Panc1 (cell line): ENCODE measurements at regions not wholly inside any gene's neighbourhood (a gene's known extent, or its start where the extent isn't known, plus 50 kb on each side); places are given as distances from the start of the nearest gene placed in this dataset.

Source experiments
- ATAC-seq: fragments of 200-7000 bp; cut with Tn5 transposase; 2 replicates; pipeline ENCODE4 v1.9.1; 2020; ENCODE audit warnings: mild to moderate bottlenecking, moderate library complexity
- BruUV-seq: library from RNA; stranded (reverse); fragments of 400-500 nt; replicated peaks from 2 replicates; lab custom pipeline; 2021; lab: Mats Ljungman, UMichigan
- CTCF ChIA-PET: fragments of 300-600 bp; sonication (Branson Sonifier 250); formaldehyde crosslinking; loops from one replicate; lab custom pipeline; 2022; ENCODE audit warnings: antibody characterized with exemption; lab: Charles Lee
- POLR2A ChIA-PET: fragments of 300-600 bp; sonication (Branson Sonifier 250); formaldehyde crosslinking; loops from one replicate; lab custom pipeline; 2022; ENCODE audit warnings: antibody characterized with exemption; lab: Charles Lee
- DNase-seq: peaks from one replicate; pipeline ENCODE4 v3.0.0-alpha.2; 2010; ENCODE audit warnings: low read depth, low spot score
- H3K27ac ChIP-seq: 2 replicates; pipeline ENCODE4 v1.5.1; 2011; ENCODE audit warnings: mild to moderate bottlenecking, low read length, inconsistent platforms
- H3K27me3 ChIP-seq: fragments of 200-500 bp; sonication (Bioruptor generic); 2 replicates; pipeline ENCODE4 v1.6.0; 2014; ENCODE audit warnings: low read length, inconsistent platforms; ENCODE audit not compliant: control insufficient read depth, insufficient read depth
- H3K36me3 ChIP-seq: fragments of 200-500 bp; sonication (Bioruptor generic); 2 replicates; pipeline ENCODE4 v1.5.1; 2014; ENCODE audit warnings: inconsistent platforms, mild to moderate bottlenecking, low read length, moderate library complexity; ENCODE audit not compliant: control insufficient read depth, insufficient read depth
- H3K4me1 ChIP-seq: 2 replicates; pipeline ENCODE4 v1.5.1; 2011; ENCODE audit warnings: inconsistent platforms, mild to moderate bottlenecking, low read length, moderate library complexity; ENCODE audit not compliant: control insufficient read depth, insufficient read depth
- H3K4me3 ChIP-seq, 2 experiments: 2 replicates each; pipeline ENCODE4 v1.5.1; 2011 to 2012; ENCODE audit warnings: low read depth in 2 of 2, low read length in 2 of 2, mild to moderate bottlenecking in 2 of 2, inconsistent platforms in 1 of 2, moderate library complexity in 1 of 2
- H3K9me3 ChIP-seq: fragments of 200-500 bp; sonication (Bioruptor generic); 2 replicates; pipeline ENCODE4 v1.5.1; 2014; ENCODE audit warnings: low read depth, mild to moderate bottlenecking, inconsistent platforms, low read length, moderate library complexity; ENCODE audit not compliant: control insufficient read depth, insufficient read depth
- POLR2AphosphoS5 ChIP-seq: IDR thresholded peaks from 2 replicates; pipeline ENCODE4 v1.6.1; 2012; ENCODE audit warnings: mild to moderate bottlenecking, low read depth, low read length, moderate library complexity
- SIN3A ChIP-seq: IDR thresholded peaks from 2 replicates; pipeline ENCODE4 v1.6.1; 2012; ENCODE audit warnings: low read depth, mild to moderate bottlenecking, low read length, moderate library complexity, borderline replicate concordance; ENCODE audit not compliant: insufficient read depth
- TCF7L2 ChIP-seq: IDR thresholded peaks from 2 replicates; pipeline ENCODE4 v1.6.1; 2011; ENCODE audit warnings: mild to moderate bottlenecking, low read depth, low read length, inconsistent platforms
- in situ Hi-C: cut with HindIII; loops from 2 replicates; pipeline ENCODE4 v1.10.0; 2016; ENCODE audit warnings: low sequenced_read_pairs, low pct_unique_long_range_greater_than_20kb
- intact Hi-C: fragments of 100-400 bp; cut with micrococcal nuclease; formaldehyde crosslinking; loops from one replicate; pipeline ENCODE4 v1.10.0; 2022; ENCODE audit not compliant: unreplicated experiment
- TF ChIP-seq, protein P1 (sequence below), 2 experiments: IDR thresholded peaks; 2 replicates each; pipeline ENCODE4 v1.6.1; 2011 to 2012; ENCODE audit warnings: low read depth in 2 of 2, control low read depth in 1 of 2, low read length in 1 of 2, mild to moderate bottlenecking in 1 of 2, moderate library complexity in 1 of 2; ENCODE audit not compliant: insufficient read depth in 1 of 2
- TF ChIP-seq, protein P2 (sequence below): fragments of 450-650 bp; IDR thresholded peaks from 2 replicates; pipeline ENCODE4 v1.5.1; 2017; ENCODE audit warnings: mild to moderate bottlenecking

DNA sequence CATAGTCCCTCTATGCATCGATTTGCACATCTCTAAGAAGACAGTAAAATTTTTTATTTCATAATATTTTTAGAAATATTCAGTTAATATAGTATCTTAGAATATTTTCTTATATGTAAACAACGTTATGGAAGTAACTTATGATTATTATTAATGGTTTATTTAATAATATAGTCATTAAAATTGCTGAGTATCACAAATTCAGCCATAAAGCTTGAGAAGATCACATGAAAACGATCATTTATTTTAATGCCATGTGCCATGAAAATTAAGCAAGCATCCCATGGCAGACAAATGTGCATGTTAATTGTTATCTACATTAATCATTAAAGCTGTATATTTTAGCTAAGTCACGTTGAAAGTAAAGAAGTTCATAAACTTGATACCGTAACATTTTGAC lies 907.1 kb downstream of the KCNT2 start:
- in situ Hi-C loops (no loop called here), intact Hi-C loops (no loop called here)
- no peaks in the 10 kb centered on the region for H3K36me3 ChIP-seq
- DNase-seq: no peak
- ChIA-PET POLR2A (no interaction called here), CTCF (no interaction called here)
- no peaks in the 10 kb centered on the region for H3K27me3 ChIP-seq
- no TSS peak for BruUV-seq
- no peak overlapping the region for H3K4me3 ChIP-seq
- ATAC-seq: no peak
- TF ChIP-seq SIN3A: no peak
- H3K9me3 ChIP-seq: no peaks in the 10 kb centered on the region
- no peaks in the 10 kb centered on the region for H3K4me1 ChIP-seq
- H3K27ac ChIP-seq: no peak overlapping the region

DNA sequence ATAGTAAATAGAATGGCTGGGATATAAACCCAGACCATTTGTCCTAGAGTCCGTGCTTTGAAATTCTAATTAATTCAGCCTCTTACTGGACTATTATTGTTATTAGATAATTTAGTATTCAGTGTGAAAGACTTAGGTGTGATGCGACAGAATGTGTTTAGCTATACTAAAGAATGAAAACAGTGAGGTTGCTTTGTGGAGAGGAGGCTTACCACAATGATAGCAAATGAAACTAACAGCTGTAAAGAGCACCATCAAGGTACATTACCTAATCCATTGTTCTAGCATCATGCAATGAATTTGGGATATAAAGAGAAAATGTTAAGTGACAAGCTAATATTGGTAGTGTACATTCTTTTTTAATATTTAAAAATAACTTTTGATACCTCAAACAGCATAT lies 911.1 kb downstream of the KCNT2 start:
- in situ Hi-C loops: no loop called here
- CTCF ChIA-PET: no interaction called here

DNA sequence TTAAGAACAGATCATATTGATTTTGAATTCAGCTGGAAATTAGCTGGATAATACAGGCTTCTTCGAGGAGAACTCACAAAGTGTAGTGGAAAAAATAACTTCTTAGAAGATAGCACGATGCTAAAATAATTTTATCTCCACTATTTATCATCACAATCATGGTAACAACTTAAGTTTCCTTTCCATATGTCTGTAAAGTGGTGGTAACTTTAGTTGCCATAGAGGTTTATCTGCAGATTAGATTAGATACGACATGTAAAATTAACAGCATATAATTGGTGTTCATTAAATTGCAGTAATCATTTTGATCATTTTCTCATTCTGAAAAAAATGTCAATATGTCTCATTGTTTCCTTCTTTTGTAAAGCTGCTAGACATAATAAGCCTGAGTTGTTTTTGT lies 921.5 kb downstream of the KCNT2 start:
- POLR2A ChIA-PET: no interaction called here
- no peak for ATAC-seq

More for the DNA sequence above, 911.1 kb downstream of the KCNT2 start:
- no TSS peak for BruUV-seq
- TF ChIP-seq SIN3A (no peak), TCF7L2 (no peak), POLR2AphosphoS5 (no peak)
- TF ChIP-seq, protein P1, sequence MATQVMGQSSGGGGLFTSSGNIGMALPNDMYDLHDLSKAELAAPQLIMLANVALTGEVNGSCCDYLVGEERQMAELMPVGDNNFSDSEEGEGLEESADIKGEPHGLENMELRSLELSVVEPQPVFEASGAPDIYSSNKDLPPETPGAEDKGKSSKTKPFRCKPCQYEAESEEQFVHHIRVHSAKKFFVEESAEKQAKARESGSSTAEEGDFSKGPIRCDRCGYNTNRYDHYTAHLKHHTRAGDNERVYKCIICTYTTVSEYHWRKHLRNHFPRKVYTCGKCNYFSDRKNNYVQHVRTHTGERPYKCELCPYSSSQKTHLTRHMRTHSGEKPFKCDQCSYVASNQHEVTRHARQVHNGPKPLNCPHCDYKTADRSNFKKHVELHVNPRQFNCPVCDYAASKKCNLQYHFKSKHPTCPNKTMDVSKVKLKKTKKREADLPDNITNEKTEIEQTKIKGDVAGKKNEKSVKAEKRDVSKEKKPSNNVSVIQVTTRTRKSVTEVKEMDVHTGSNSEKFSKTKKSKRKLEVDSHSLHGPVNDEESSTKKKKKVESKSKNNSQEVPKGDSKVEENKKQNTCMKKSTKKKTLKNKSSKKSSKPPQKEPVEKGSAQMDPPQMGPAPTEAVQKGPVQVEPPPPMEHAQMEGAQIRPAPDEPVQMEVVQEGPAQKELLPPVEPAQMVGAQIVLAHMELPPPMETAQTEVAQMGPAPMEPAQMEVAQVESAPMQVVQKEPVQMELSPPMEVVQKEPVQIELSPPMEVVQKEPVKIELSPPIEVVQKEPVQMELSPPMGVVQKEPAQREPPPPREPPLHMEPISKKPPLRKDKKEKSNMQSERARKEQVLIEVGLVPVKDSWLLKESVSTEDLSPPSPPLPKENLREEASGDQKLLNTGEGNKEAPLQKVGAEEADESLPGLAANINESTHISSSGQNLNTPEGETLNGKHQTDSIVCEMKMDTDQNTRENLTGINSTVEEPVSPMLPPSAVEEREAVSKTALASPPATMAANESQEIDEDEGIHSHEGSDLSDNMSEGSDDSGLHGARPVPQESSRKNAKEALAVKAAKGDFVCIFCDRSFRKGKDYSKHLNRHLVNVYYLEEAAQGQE (IDR thresholded peaks at IDR 0.05; ENCODE audit: insufficient read depth in 1 of 2, low read depth in 2 of 2, low read length in 1 of 2): no peak
- TF ChIP-seq, protein P2, sequence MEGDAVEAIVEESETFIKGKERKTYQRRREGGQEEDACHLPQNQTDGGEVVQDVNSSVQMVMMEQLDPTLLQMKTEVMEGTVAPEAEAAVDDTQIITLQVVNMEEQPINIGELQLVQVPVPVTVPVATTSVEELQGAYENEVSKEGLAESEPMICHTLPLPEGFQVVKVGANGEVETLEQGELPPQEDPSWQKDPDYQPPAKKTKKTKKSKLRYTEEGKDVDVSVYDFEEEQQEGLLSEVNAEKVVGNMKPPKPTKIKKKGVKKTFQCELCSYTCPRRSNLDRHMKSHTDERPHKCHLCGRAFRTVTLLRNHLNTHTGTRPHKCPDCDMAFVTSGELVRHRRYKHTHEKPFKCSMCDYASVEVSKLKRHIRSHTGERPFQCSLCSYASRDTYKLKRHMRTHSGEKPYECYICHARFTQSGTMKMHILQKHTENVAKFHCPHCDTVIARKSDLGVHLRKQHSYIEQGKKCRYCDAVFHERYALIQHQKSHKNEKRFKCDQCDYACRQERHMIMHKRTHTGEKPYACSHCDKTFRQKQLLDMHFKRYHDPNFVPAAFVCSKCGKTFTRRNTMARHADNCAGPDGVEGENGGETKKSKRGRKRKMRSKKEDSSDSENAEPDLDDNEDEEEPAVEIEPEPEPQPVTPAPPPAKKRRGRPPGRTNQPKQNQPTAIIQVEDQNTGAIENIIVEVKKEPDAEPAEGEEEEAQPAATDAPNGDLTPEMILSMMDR: no peak
- DNase-seq (no peak), ATAC-seq (no peak)
- H3K27me3 ChIP-seq: no peaks in the 10 kb centered on the region
- intact Hi-C loops: no loop called here
- H3K27ac ChIP-seq: no peak overlapping the region
- POLR2A ChIA-PET: no interaction called here
- H3K9me3 ChIP-seq: no peaks in the 10 kb centered on the region
- H3K36me3 ChIP-seq: no peaks in the 10 kb centered on the region
- H3K4me3 ChIP-seq: no peak overlapping the region
- H3K4me1 ChIP-seq: no peaks in the 10 kb centered on the region

More for the DNA sequence above, 921.5 kb downstream of the KCNT2 start:
- intact Hi-C loops: no loop called here
- no TSS peak for BruUV-seq
- Histone ChIP-seq H3K9me3 (no peaks in the 10 kb centered on the region), H3K4me1 (no peaks in the 10 kb centered on the region), H3K4me3 (no peak overlapping the region), H3K27ac (no peak overlapping the region), H3K27me3 (no peaks in the 10 kb centered on the region), H3K36me3 (no peaks in the 10 kb centered on the region)
- no peak for DNase-seq
- in situ Hi-C loops: no loop called here
- TF ChIP-seq, protein P2: no peak
- TF ChIP-seq, protein P1 (IDR thresholded peaks at IDR 0.05; ENCODE audit: insufficient read depth in 1 of 2, low read depth in 2 of 2, low read length in 1 of 2): no peak
- no peak for TF ChIP-seq SIN3A
- no peak for TF ChIP-seq TCF7L2
- no peak for TF ChIP-seq POLR2AphosphoS5
- CTCF ChIA-PET: no interaction called here
